NCI-H2196 (cell line): ENCODE measurements at regions not wholly inside any gene's neighbourhood (a gene's known extent, or its start where the extent isn't known, plus 50 kb on each side); places are given as distances from the start of the nearest gene placed in this dataset.
"Not testable (repeated sequence)": the region's sequence is repeated elsewhere in the genome, so short reads cannot be mapped to it uniquely, and the experiment has no call there.

Experiments used
- DNase-seq: peaks from one replicate; lab custom pipeline; 2025; ENCODE audit not compliant: unreplicated experiment; lab: John Stamatoyannopoulos, UW

GRCh38 chr11:86148345-86148747, 79.5 kb upstream of the PICALM start:
- no peak for DNase-seq

GRCh38 chr11:86147004-86147403, 78.1 kb upstream of the PICALM start:
- no peak for DNase-seq

GRCh38 chr11:86145439-86146156, 76.7 kb upstream of the PICALM start:
- DNase-seq, result no peak

DNA sequence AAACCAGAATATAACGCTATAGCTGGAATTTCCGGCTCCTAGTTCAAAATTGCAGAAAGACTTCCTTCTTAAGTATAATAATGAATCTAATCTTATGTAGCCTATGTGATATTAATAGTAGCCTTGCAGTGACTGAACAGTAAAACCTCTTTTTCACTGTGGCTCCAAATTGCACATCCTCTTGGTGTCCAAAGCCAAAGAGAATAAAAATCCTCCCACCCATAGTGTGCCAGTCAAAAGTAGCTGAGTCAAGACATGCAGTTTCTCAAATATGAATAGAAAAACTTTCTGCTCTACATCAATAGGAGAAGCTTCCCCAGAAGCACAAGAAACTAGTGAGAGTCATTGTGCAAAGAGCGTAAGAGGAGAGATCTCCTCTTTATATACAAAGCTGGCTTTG, 76.0 kb upstream of the PICALM start:
- no peak for DNase-seq

GRCh38 chr11:86144087-86144486, 75.2 kb upstream of the PICALM start:
- not testable (repeated sequence) for DNase-seq

GRCh38 chr11:86143087-86144030, 74.5 kb upstream of the PICALM start:
- DNase-seq, result no peak

GRCh38 chr11:86142170-86142569, 73.3 kb upstream of the PICALM start:
- no peak for DNase-seq

DNA sequence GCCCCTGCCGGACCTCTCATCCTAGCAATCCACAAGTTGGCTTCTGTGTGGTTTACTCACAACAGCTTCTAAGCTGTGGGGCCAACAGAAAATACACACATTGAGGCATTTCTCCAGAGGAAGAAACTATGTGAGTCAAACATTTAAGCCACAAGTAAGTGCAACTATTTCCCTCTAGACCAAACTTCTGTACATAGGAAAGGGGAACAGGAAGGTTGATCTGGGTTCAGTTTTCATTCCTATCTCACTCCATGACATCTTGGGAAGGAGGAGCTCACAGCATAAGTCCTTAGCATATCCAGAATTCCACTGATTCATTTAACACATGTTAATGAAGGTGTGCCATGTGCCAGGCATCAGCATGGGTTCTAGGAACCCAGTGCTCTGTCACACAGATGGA, 72.8 kb upstream of the PICALM start:
- no peak for DNase-seq

GRCh38 chr11:86140334-86140990, 71.6 kb upstream of the PICALM start:
- DNase-seq, result no peak

- DNase-seq, result no peak
Observed at GRCh38 chr11:86138958-86139357, 70.1 kb upstream of the PICALM start.

GRCh38 chr11:86136538-86136937, 67.7 kb upstream of the PICALM start:
- no peak for DNase-seq

- DNase-seq, result no peak
Observed at GRCh38 chr11:86135319-86135714, 66.4 kb upstream of the PICALM start.

DNA sequence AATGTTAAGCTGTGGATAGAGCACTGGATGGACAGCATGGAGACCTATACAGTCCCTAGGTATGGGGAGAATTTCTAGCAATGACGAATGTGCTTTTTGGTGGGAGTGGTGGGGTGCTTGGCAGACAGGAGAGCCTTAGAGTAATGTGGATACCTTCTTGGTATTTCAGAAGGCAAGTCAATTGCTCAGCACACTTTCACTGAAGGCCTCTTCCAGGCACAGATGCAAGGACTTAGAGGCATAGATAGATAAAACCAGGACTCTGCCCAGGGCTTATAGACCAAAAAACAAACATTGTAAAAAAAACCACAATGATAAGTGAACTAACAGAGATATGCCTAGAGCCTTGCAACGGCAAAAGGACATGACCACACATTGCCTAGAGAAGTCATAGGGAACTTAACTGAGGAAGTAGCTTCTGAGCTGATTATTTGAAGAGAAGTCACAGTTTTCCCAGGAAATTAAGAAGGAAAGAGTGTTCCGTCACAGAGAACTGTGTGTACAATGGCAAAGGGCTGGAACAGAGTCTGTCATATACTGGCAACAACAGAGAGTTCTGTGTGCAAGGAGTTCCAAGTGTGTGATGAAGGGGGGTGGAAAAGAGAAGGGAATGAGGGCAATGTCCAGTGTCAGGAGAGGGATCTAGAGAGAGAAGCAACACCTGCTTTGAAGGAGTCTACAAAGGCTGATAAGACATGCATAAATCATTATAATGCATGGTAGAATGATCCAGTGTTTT, 65.9 kb upstream of the PICALM start:
- DNase-seq, result no peak

DNA sequence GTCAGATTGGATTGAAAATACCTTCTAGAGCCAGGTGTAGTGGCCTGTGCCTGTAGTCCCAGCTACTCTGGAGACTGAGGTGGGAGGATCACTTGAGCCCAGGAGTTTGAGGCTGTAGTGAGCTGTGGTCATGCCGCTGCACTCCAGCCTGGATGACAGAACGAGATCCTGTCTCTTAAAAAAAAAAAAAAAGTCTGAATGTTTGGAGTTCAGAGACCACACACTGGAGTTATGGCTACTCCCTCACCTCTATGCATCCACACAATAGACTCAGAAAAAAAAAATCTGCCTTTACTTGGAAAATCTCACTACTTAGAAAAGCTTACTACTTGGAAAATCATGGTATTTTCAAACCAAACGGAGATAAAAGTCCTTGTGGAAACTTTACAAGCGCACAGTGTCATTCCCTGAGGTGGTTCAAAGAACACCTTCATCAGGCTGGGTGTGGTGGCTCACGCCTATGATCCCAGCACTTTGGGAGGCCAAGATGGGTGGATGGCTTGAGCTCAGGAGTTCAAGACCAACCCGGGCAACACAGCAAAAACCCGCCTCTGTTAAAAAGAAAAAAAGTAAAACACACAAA, 63.9 kb upstream of the PICALM start:
- no peak for DNase-seq

DNA sequence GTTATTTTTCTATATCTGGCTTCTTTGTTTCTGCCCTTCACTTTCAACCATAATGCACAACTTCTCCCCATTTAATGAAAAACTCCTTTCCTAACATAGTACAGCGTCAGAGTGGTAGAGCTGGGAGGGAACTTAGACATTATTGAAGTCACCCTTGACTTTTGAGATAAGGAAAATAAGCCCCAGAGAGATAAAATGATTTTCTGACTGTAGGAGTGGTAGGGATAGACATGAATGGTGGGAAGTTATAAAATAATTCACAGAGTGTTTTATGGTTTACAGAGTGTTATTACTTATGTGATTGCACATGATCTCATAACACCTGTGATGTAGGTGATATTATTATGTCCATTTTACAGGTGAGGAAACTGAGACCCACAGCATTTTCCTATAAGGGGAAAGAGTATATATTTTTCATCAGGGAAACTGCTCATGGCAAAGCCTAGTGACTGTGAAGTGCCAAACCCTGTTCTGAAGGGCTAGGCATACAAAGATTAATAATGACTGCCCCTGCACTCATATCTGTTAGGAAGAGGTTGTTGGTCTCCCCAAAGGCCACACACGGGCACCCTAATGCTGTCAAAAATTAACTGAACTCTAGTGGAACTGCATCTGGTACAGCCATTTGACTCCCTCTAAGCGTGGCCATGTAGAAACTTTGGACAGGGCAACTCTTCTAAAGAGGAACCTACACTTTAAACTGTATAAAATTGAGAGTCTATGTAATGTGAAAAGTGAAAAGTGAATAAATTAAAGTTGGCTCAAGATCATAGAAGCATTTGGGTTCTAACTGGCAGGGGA, 61.1 kb upstream of the PICALM start:
- DNase-seq, result no peak

- DNase-seq, result no peak
Observed at GRCh38 chr11:86128914-86129313, 60.0 kb upstream of the PICALM start.

DNA sequence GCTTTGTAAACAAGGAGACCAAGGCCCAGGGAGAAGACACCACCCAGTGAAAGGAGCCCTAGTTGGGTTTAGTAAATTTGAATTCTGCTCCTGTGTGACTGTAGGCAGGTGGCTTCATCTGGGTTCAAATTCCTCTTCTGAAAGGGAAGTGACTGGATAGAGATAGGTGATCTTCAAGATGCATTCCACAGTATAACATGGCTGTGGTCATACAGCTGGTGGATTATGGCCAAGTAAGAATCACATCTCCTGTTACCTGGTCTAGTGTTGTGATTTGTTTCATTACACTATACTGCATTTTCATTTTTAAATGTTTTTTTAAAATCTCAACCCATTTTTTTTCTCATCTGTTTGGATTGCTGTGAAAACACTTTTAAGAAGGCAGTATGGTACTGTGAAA, 58.0 kb upstream of the PICALM start:
- DNase-seq, result no peak

DNA sequence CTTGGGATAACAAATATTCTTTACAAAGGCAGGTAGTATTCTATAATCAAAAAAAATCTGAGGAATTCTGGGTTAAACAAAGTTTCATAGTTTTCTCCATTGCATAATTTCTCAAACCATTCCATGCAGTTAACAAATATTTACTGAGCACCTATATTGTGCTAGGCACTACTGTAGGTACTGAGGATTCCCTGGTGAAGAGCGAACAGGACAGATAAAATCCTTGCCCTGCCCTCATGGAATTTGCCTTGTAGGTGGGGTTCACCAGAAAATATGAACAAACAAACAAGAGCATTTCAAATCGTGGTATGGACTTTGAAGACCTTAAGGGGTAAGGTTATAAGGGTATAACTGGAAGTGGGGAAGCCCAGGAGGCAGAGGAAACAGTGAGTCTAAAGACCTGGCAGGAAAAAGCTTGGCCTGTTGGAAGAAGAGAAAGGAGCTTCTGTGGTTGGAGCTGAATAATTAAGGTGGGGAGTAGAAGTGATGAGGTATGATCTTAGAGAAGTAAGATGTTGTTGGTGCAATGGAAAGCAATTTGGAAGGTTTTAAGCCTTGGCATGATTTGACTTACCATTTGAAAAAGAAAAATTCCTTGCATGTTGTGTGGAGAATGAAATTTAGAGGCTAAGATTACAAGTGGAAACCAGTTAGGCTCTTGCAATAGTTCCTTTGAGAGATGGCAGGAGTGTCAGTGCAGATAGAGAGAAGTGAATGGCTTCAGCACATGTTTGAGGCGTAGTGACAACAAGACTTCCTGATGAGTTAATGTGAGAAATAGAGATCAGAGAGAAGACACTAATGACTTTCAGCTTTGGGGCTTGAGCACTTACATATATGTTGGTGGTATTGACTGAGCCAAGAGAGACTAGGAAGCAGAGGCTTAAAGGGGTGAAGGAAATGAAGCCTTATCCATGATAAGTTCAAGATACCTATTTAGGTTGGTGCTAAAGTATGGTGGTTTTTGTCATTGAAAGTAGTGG, 55.7 kb upstream of the PICALM start:
- no peak for DNase-seq

DNA sequence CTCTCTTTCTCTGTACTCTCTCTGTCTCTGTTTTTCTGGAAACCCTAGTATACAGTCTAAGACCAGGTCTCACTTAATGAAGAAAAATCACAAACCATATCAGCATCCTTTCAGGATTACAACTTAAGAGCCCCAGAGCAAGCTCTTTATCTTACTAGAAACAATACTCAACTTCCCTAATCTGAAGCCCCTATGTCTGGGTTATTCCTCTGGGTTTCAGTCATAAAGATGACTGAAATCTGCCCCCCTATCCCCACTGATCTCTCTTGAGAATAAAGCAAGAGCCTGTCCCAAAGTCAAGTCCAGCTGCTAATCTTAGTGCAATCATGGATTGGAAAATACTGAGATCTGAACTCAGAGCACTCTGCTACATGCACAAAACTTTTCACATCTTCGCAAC, 53.9 kb upstream of the PICALM start:
- no peak for DNase-seq
